GM21515 (cell line): ENCODE measurements at regions not wholly inside any gene's neighbourhood (a gene's known extent, or its start where the extent isn't known, plus 50 kb on each side); places are given as distances from the start of the nearest gene placed in this dataset.

Experiments
- ATAC-seq: cut with Tn5 transposase; IDR thresholded peaks from one replicate; pipeline ENCODE4 v1.9.1; 2021; ENCODE audit not compliant: unreplicated experiment

DNA sequence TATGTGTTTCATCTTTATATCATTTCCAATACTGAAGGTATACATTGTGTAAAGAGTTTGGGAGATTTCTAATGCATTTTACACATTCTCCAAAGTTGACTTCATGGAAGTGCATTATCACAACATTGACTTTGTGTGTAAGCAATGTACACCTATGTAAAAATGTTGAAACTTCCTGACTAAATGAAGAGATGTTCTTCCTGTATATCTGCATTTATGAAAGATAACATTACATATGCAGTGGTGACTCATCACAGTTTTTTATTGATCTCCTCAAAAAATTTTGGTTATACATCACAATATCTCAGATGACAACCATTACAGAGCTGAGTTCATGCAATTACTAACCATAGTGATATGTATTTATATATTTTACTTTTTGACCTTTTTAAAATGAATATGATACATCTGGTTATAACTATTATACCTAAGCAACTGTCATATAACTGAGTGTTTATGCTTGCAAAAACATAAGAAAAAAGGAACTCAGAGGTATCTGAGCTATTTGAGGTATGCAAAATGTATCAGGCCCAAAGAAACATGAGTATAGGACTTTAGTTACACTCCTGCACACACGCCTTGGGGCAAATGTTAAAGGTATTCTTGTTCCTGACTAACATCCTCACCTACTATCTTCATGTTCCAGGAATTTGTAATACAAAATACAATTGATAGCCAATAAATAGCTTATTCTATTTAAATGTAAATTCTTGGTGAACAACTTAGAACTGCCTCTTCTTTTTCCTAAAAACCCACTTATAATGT lies 88.2 kb upstream of the OLFM3 start:
- ATAC-seq: no peak

DNA sequence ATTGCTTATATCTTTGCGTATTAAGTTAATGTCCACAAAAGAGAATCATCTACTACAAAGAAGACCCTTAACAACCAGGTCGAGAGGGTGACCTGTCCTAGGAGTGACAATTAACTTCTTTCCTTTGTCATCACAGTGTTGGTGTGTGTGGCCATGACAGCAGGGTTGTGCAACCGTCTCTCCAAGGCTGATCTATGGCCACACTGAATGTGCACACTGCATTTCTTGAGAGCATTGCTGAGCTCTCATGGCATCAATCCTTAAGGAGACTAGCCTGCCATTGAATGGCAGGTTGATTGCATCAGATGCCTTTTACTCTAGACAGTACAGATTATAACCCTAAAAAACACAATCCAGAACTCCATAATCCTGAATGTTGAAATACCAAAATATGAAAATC lies 86.5 kb upstream of the OLFM3 start:
- ATAC-seq: no peak

DNA sequence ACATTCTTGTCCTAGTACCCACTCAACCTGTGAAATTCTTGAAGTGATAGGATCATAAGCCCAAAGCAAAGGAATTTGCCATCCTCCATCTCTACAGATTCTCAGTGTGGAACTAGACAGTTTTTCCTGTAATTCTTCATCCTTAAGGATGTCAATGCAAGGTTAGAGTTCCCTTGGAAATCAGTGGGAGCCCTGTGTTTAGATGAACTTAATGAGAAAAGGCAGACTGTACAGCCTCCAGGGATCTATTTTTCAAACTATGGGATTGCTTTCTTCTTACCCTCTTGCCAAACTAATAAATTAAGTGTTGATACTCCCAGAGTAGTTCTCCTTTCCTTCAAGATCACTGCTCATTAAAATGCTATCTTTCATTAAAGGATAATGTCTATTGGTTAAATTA lies 78.1 kb upstream of the OLFM3 start:
- no peak for ATAC-seq

DNA sequence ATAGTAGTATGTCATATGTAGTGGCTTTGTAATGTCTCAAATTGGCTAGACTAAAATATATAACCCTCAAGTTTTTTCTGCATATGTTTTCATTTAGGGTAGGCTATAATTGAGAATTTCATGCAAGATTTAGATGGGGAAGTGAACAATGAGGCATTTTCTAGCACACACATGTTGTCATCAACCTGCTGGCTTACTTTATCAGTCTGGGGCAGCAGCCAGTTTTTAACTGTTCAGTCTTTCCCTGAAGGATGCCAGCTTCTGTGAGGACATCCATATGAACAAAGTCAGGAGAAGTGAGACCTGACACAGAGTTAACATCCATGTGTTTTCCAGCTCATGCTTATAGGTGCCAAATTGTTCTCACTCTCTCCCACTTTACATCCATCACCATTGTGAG lies 74.7 kb upstream of the OLFM3 start:
- ATAC-seq: no peak

GRCh38 chr1:102050556-102050955 lies 53.8 kb upstream of the OLFM3 start:
- no peak for ATAC-seq

DNA sequence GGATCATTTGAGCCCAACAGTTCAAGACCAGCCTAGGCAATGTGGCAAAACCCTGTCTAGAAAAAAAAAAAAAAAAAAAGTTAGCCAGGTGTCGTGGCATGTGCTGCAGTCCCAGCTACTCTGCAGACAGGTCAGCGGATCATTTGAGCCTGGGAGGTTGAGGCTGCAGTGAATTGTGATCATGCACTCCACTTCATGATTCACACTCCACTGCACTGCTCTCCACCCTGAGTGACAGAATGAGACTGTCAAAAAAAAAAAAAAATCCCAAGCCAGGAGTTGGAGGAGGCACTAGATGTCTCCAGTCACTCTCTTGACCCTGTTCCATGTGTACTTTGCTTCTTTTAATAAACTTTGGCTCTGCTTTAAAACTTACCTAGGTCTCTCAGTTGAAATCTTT lies 51.0 kb upstream of the OLFM3 start:
- ATAC-seq: no peak
